Sciatic nerve (tissue), 2 donors: ENCODE measurements at regions not wholly inside any gene's neighbourhood (a gene's known extent, or its start where the extent isn't known, plus 50 kb on each side); places are given as distances from the start of the nearest gene placed in this dataset.
"Not testable (repeated sequence)": the region's sequence is repeated elsewhere in the genome, so short reads cannot be mapped to it uniquely, and the experiment has no call there.

ENCODE experiments used
- ATAC-seq: fragments of 200-7000 bp; cut with Tn5 transposase; one replicate; pipeline ENCODE4 v1.9.1; 2020; ENCODE audit warnings: mild to moderate bottlenecking, moderate library complexity
- DNase-seq: peaks from one replicate; pipeline ENCODE4 v3.0.0-alpha.2; 2020; ENCODE audit warnings: low spot score
- intact Hi-C: fragments of 100-400 bp; cut with DNase I; formaldehyde crosslinking; loops from one replicate; pipeline ENCODE4 v1.14.2; 2022
- donor health status: DM: no; HTN: no; CAD: no.
- donor health status: DM: no; HTN: no; CAD: no.

DNA sequence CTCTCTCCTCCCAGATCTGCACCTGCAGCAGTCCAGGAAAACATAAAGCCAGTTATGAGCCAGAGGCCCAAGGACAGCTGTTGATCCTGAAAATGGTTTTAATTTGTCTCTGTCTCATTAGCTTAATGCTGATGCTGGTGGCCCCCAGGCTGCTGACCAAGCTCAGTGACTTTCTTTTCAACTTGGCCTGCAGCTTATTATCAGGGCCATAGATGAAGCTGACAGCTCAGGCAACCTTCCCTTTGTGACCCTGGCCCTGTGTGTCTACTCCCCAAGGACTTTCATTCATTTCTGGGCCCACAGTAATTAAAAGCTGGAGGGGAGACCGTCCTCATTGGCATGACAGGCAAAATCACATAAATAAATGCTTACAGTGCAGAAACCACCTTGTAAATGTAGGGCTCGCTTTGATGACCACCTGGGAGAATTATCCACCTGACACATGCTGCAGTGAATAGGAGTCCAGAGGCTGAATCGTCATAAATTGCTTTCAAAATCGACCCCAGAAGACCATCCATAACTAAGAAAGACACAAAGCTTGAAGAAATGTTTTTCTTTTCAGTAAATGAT, 138.5 kb downstream of the NPY start:
- intact Hi-C loops = no loop called here
- DNase-seq (no peak), ATAC-seq (no peak)

DNA sequence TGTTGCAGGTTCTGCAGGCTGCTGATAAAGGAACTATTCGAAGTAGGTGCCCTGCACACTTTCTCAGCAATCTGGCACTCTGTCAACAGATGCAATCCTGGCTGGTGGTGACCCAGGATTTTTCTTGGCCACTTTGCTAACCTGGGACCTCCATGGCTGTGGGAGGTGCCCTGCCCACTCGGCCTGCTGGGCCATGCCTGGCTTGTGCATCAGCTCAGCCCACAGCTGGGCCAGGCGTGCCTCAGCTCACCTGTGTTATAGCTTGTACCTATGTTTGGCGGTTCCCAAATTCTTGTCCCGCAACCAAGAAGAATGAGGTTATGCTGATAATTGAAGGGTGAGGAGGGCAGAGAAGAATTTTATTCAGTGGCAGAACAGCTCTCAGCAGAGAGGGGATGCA, 141.7 kb downstream of the NPY start:
- ATAC-seq (no peak), DNase-seq (no peak)
- intact Hi-C loops = no loop called here

DNA sequence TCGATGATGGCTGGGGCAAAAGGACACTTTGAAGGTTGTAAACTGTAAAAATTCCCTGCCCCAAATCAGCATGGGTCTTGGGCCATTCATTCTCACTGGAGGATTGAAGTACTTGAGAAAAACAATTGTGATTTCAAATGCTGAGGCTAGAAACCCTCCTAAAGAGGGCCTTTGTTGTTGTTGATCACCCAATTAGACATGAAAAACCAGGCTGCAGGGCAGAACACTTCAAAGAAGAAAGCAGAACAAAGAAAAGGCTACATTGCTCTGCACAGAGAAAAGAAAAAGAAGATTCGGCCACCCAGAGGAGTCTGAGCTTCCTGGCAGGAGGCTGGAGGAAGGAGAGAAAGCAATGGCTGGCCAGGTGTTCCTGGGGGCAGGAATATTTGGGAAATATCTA, 143.1 kb downstream of the NPY start:
- ATAC-seq (no peak), DNase-seq (no peak)
- intact Hi-C loops = no loop called here

DNA sequence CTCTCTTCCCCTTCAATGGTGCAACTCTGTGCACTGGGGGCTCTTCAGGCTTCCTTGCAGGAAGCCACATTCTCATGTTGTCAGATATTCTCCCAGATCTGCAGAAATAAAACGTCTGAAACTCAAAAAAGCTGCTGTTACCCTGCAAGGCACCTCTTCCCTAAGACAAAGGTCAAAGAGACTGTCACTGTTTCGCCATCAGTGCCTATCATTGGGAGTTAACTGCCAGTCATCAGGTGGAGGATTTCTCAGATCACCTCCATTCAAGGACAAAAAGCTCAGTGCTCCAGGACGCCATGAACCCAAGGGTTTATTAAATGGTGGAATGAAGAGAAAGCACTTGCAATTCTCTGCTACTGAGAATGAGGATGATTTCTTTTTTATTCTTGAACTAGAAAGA, 144.6 kb upstream of the PALS2 start:
- DNase-seq (no peak), ATAC-seq (no peak)
- intact Hi-C loops = no loop called here

DNA sequence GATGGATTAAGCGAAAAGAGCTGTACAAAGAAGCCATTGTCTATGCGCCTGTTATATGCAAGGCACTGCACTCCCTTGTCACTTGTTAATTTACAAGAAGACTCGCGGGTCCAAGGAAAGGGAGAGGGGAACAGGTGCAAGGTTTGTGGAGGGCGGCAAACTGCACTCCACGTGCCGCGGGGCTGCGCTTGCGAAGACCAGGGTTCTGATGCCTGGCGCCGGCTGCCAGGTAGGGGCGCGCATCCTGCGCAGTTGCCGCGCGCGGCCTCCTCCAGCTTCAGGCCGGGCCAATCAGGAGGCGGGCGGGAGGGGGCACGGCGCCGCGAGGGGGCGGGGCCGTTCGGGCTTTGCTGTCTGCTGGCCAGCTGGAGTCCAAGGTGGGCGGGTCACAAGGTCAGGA, 140.6 kb upstream of the PALS2 start:
- no peak for DNase-seq
- no peak for ATAC-seq
- intact Hi-C loops = no loop called here

DNA sequence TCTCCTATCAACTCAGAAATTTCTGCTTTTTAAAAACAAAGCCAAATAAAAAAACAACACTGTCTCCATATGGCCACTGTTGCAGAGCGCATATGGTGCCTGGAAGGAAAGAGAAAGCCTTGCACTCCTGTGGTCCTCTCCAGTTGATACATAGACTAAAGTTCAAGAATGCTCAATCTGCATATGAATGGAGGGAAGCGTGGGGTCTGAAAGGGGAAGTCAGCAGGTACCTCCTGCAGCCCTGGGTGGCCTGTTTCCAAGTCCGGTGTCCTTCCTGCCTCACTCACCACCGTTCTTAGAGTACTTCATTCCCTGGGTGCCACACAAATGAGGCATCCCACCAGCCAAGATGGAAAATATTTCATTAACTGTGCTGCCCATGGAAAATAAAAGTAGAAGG, 138.3 kb upstream of the PALS2 start:
- intact Hi-C loops = no loop called here
- no peak for ATAC-seq
- DNase-seq = no peak

DNA sequence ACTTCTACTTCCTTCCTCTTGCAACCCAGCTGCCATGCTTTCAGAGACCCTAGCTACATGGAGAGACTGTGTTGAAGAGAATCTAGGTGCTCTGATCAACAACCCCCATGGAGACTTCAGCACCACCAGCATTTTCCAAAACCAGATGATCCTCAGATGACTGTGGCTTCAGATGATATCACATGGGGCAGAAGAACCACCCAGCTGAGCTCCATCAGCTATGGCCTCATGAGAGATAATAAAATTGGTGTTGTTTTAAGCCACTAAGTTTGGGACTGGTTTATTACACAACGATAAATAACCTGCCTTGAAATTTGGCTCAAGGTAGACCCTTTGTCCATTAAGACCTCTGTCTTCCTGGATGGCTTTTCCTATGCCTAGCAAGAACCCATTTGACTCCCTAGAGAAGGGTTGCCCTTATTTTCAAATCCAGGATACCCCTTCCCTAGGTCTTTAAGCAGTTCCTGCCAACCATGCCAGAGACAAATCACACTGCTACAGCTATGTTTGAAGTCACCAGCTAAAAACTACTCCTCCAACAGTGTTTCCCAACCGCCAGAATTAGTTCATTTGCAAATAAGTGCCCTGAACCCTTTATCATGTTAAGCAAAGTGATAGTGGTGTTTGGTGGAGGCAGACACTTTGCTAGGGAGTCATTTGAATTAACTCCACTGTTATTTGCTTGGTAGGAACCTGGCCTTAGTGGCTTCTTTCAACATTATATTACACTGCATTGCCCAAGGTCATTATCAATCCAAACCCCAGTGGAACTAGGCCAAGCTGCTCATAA, 136.9 kb upstream of the PALS2 start:
- ATAC-seq (no peak), DNase-seq (no peak)
- intact Hi-C loops = no loop called here

DNA sequence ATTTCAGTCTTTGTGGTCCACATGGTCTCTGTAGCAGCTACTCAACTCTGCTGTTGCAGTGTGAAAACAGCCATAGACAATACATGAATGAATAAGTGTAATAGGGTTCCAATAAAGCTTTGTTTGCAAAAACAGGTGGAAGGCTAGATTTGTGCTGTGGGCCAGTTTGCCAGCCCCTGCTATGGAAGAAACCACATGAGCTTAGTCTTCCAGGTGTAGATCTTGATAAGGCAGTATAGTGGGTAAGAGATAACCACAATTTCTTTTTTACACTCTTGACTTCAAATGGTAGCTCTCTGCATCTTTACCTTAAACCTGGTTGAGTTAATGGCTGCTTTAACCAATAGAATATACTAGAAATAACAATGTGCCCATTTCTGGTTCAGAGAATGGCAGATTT, 135.0 kb upstream of the PALS2 start:
- intact Hi-C loops = no loop called here
- DNase-seq = no peak
- ATAC-seq = no peak

DNA sequence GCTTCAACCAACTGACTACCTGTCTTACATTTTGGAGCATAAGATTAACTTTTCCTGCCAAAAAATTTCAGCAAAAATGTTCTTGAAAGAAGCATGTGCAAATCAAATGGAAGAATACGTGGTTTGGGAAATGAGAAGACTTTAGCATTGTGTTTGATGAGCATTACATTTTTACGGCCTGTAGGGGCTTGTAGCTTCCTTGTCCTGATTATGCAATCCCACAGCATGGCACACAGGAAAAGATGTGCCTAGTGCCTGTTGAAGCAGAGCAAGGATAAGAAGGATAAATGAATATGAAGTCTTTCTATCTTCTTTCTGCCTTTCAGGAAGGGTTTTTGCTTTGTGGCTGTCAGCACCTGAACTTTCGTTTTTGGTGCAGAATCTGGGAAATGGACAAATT, 134.1 kb upstream of the PALS2 start:
- ATAC-seq, DNase-seq, intact Hi-C loops: not testable (repeated sequence)

DNA sequence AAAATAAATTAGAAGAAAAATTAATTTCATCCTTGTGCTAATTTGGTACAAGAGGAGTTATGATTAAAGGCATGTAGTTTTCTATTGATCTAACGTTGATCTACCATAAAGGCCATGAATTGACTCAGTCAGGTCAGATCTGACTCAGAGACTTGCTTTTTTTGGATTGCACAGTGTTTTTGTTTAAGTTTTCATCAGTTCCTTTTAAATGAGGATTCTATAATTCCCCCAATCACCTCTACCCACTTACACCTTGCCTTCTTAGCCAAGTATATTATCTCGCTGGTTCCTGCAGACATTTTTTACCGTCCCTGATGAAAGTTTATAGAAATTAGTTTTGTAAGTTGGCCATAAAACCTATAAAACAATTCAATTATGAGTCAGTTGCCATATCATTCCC, 132.4 kb upstream of the PALS2 start:
- DNase-seq (no peak), ATAC-seq (no peak)
- intact Hi-C loops = no loop called here

DNA sequence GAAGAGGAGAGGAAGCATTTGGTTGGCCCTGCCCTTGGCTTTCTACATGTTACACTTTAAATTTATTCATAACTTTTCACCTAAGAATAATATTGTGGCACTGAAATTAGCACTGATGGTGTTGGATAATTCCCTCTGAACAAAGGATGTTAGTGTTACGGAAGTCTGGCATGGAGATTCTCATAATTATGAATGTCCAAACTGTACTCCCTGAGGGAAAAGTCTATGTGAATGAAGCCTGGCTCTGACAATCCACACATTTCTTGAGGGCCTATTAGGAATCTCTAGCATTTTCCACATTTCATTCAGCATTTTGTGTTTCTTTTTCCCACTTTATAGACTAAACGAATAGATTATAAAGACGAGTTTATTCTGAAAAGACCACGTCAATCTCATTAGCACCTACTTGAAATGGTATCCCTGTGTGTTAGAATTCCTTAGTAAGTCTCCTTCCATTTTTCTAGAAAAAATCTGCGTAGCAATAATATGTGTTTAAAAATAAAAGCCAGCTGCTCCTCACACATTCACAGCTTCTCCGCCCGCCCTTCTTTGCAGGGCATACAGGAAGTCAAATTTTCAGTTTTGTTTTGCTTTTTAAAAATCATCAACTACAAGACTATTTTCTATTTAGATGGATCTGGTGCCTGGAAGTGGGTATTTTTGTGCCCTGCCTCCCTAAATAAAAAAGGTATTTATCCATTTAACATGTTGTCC, 131.8 kb upstream of the PALS2 start:
- ATAC-seq (no peak), DNase-seq (no peak)
- intact Hi-C loops = no loop called here

DNA sequence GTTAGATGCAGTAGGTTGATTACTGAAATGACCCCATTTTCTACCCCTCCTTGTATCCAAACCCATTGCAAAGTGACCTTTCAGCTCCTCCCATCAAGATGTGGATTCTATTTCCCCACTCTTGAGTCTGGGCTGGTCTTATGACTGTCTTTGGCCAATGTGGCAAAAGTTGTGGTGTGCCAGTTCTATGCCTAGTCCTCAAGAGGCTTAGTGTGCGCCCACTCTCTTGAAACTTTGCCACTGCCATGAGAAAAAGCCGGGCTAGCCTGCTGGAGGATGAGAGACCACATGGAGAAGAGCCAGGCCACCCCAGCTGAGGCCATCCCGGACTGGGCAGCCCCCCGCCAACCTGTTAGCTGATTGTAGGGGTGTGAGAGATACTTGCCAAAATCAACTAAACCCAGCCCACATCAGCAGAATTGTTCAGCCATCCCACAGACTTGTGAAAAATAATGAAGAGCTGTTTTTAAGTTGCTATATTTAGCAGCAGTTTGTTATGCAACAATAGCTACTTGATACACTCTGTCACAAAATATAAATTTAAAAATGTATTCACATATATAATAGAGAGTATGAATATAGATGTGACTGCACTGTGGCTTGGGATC, 131.0 kb upstream of the PALS2 start:
- peak; percentile 20 for ATAC-seq
- no peak for DNase-seq
- intact Hi-C loops = no loop called here

DNA sequence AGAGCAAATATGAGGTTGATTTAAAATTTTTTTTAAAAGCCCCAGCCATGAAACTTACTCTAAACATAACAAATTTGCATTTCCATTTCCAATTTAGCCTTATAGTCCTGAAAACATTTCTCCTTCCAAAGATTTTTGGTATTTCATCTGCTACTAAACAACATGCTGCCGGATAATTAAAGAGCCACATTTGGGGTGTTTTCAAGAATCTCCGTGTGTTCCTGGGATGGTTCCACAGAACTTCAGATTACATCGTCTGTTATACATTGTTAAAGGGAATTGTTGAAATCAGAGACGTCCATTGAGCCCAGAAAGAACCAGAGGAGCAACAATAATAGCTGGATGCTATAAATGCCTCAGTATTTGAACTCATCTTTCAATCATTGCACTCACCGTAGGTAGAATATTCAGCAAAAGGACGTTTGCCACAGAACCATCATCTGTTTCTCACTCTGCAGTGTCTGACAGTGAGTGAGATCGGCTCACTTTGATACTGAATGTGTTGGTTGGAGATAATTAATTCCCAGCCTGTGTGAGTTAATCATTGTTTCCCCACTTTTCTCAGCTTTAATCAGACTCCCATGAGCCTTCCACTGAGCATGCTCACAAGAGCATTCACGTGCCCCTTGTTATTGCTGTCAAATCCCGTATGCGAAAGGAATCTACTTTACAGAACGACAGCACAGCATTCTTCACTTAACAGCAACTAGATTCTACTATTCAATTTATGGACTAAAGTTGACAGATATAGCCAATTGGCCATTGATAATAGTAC, 128.4 kb upstream of the PALS2 start:
- intact Hi-C loops = no loop called here
- no peak for DNase-seq
- ATAC-seq = no peak

DNA sequence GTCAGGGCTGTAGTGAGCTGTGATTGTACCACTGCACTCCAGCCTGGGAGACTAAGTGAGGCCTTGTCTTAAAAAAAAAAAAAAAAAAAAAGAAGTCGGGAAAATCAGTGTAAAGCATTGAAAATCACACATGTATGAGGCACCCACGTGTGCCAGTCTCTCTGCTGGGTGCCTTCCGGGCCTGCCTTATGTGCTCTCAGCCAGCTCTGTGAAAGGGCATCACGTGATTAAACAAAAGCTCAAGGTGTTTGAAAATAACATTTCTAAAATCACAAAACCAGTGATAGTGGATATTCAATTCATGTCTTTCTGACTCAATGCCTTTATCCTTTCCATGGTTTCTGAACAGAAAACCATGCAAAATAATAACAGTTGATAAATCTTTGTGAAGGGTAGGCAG, 125.2 kb upstream of the PALS2 start:
- intact Hi-C loops = no loop called here
- DNase-seq = no peak
- no peak for ATAC-seq

DNA sequence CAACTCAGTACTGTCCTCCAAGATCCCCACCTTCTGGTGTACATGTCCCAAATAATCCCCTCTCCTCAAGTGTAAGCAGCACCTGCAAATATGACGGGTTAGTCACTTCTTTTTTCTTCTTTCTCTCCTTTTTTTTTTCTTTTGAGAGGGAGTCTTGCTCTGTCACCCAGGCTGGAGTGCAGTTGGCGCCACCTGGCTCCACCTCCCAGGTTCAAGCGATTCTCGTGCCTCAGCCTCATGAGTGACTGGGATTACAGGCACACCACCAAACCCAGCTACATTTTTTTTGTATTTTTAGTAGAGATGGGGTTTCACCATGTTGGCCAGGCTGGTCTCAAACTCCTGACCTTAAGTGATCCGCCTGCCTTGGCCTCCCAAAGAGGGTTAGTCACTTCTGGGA, 123.8 kb upstream of the PALS2 start:
- intact Hi-C loops = not testable (repeated sequence)

DNA sequence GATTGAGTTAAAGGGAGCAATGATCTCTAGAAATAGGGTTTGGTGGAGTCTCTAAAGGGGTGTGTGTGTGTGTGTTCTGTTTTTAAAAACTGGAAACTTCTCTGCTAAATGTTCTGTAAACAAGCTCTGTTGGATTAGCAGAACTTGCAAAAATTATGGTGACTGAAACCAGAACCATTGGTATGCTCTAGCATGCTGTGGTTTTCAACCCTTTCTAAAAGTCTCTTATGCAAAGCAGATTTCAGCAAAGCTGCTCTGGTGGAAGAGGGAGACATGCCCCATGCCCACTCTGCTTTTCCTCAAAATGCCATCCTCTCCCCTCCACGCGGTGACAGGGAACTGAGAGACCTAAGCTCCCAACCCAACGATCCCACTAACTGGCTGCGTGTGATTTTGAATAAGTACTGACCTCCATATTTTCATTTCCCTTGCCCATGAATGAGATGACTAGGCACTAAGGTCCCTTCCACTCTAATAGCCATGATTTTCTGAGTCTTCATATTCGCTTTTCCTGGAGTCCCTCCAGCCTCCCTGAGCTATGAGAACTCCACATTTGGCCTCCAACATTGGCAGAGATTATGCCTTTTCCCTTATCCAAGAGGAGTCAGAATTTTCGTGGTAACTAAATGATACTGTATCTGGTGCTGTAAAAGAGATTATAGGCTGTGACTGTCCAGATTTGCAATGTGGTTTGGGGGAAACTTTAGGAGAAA, 117.3 kb upstream of the PALS2 start:
- no peak for DNase-seq
- intact Hi-C loops = no loop called here
- ATAC-seq = no peak

More for the DNA sequence above, 123.8 kb upstream of the PALS2 start:
- DNase-seq, ATAC-seq: not testable (repeated sequence)

DNA sequence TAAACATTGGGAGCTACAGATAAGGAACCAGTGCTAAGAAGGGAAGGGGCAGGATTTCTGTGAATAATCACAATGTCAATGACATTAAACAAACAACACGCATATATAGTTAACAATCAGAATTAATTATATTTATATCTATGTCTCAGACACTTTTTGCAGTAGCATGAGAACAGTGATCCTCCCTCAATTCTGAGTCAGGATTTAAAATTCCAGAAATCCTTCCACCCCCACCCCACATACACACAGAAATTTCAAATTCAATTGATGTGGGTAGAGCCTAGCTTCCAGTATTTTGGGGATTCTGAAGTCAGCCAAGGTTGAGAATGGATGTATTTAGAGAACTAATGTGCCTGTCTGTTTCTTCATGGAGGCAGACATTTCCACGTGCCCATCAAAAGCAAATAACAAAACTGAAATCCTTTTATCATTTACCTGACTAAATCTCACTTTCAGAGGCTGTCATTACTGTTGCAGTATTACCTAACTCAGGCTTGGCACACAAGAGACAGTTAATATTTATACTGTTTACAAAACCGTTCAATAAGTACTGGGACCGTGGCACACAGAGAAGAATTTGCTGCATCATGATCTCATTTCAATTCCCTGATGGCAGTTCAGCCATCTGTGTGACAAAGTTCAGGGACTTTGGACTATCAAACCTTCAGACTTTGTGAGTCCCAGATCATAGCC, 116.6 kb upstream of the PALS2 start:
- intact Hi-C loops = no loop called here
- DNase-seq = no peak
- ATAC-seq = no peak

DNA sequence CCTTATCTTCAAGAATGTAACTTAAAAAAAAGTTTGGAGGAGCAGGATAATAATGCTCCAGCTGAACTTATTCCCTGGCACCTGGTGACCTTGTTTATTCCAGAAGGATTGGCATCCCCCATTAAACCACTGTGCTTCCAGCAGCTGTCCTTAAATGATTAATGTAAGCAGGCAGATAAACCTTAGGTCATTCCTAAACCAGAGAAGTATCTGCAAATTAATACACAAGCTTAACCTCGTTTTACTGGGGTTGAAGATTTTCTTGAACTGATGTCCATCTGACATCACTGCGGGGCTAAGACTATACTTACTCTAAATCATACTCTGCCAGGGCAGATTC, 116.1 kb upstream of the PALS2 start:
- intact Hi-C loops = no loop called here
- no peak for ATAC-seq
- DNase-seq = no peak
